ENCODE measurements at regions not wholly inside any gene's neighbourhood (a gene's known extent, or its start where the extent isn't known, plus 50 kb on each side); places are given as distances from the start of the nearest gene placed in this dataset.

GRCh38 chr6:67133973-67134372 lies 1426.9 kb upstream of the EYS start:
- no peak for DNase-seq (ENCODE audit: extremely low spot score, unreplicated experiment)
- no peak for TF ChIP-seq CTCF (conservative IDR thresholded peaks at IDR 0.05)
- H3K9me3 Mint-ChIP-seq, result no peaks in the 10 kb centered on the region
- H3K4me1 Mint-ChIP-seq (ENCODE audit: unreplicated experiment), result no peaks in the 10 kb centered on the region
- H3K27ac Mint-ChIP-seq, result no peak overlapping the region
- H3K36me3 Mint-ChIP-seq, result no peaks in the 10 kb centered on the region
- H3K27me3 Mint-ChIP-seq, result no peaks in the 10 kb centered on the region
- no peak overlapping the region for H3K4me3 Mint-ChIP-seq

DNA sequence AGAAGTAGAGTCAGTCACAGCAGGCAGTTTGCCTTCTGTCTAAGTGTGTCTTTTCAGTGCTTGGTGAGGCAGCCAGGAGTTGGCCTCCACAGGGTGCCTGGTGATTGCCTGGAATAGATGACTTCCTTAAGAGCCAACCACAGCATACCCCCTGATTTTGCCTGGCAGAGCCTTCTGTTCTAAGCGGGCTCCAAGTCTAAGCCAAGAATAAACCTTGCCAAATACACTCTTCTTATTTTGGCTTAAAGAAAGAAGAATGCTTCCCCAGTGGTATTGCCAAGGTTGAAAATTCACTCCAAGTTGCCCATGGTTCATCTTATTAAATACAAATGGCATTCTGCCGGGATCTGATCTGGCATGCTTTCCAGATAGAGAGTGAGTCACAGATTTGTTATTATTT lies 1424.8 kb upstream of the EYS start:
- Mint-ChIP-seq H3K36me3 (no peaks in the 10 kb centered on the region), H3K4me3 (no peak overlapping the region), H3K9me3 (no peaks in the 10 kb centered on the region), H3K4me1 (ENCODE audit: unreplicated experiment) (no peaks in the 10 kb centered on the region), H3K27me3 (no peaks in the 10 kb centered on the region), H3K27ac (no peak overlapping the region)
- DNase-seq (ENCODE audit: extremely low spot score, unreplicated experiment), result no peak
- no peak for TF ChIP-seq CTCF (conservative IDR thresholded peaks at IDR 0.05)

DNA sequence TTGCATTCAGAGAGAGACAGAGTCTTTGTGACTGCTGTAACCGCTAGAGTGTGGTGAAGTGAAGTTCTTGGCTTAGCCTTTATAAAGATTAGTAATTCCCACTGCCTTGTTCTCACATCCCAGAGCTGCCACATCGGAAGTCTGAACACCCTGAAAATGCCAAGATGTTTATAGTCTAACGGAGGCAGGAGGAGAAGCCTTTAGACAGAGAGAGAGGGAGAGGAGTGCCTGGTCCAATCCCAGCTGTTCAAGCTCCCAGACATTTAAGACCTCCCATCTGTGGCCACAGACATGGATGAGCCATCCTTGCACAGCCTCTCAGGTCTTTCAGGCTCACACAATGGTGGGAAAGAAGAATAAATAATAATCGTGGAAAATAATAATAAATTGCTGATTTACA lies 1422.8 kb upstream of the EYS start:
- no peak for DNase-seq (ENCODE audit: extremely low spot score, unreplicated experiment)
- no peak for TF ChIP-seq CTCF (conservative IDR thresholded peaks at IDR 0.05)
- Mint-ChIP-seq H3K27ac (no peak overlapping the region), H3K4me3 (no peak overlapping the region), H3K4me1 (ENCODE audit: unreplicated experiment) (no peaks in the 10 kb centered on the region), H3K36me3 (no peaks in the 10 kb centered on the region), H3K27me3 (no peaks in the 10 kb centered on the region), H3K9me3 (no peaks in the 10 kb centered on the region)

- no peak overlapping the region for H3K4me3 Mint-ChIP-seq
- H3K27ac Mint-ChIP-seq, result no peak overlapping the region
- H3K27me3 Mint-ChIP-seq, result no peaks in the 10 kb centered on the region
- no peak for TF ChIP-seq CTCF (conservative IDR thresholded peaks at IDR 0.05)
- H3K36me3 Mint-ChIP-seq, result no peaks in the 10 kb centered on the region
- no peak for DNase-seq (ENCODE audit: extremely low spot score, unreplicated experiment)
- H3K4me1 Mint-ChIP-seq (ENCODE audit: unreplicated experiment), result no peaks in the 10 kb centered on the region
- H3K9me3 Mint-ChIP-seq, result no peaks in the 10 kb centered on the region
These were observed 1420.0 kb upstream of the EYS start for GRCh38 chr6:67127041-67127440.

- H3K4me1 Mint-ChIP-seq (ENCODE audit: unreplicated experiment), result no peaks in the 10 kb centered on the region
- no peaks in the 10 kb centered on the region for H3K36me3 Mint-ChIP-seq
- no peak overlapping the region for H3K27ac Mint-ChIP-seq
- H3K4me3 Mint-ChIP-seq, result no peak overlapping the region
- no peaks in the 10 kb centered on the region for H3K9me3 Mint-ChIP-seq
- DNase-seq (ENCODE audit: extremely low spot score, unreplicated experiment), result no peak
- no peaks in the 10 kb centered on the region for H3K27me3 Mint-ChIP-seq
- no peak for TF ChIP-seq CTCF (conservative IDR thresholded peaks at IDR 0.05)
These were observed 1414.1 kb upstream of the EYS start for GRCh38 chr6:67121115-67121514.

- Mint-ChIP-seq H3K4me3 (no peak overlapping the region), H3K4me1 (ENCODE audit: unreplicated experiment) (no peaks in the 10 kb centered on the region)
- no peak for DNase-seq (ENCODE audit: extremely low spot score, unreplicated experiment)
These were observed 1405.1 kb upstream of the EYS start for GRCh38 chr6:67112120-67112519.

More at GRCh38 chr6:67112120-67112519, 1405.1 kb upstream of the EYS start:
- no peak for TF ChIP-seq CTCF (conservative IDR thresholded peaks at IDR 0.05)
- Mint-ChIP-seq H3K27me3 (no peaks in the 10 kb centered on the region), H3K27ac (no peak overlapping the region), H3K9me3 (no peaks in the 10 kb centered on the region), H3K36me3 (no peaks in the 10 kb centered on the region)
